ENCODE measurements at regions not wholly inside any gene's neighbourhood (a gene's known extent, or its start where the extent isn't known, plus 50 kb on each side); places are given as distances from the start of the nearest gene placed in this dataset.
A peak's percentile ranks its signal among the peaks of the same experiment; 100 is the strongest.
"Not testable (repeated sequence)": the region's sequence is repeated elsewhere in the genome, so short reads cannot be mapped to it uniquely, and the experiment has no call there.

GRCh38 chr7:104264285-104264684 lies 56.5 kb upstream of the ORC5 start:
- DNase-seq (ENCODE audit: low spot score), result peak; percentile 12

- DNase-seq (ENCODE audit: low spot score), result no peak
Measured at GRCh38 chr7:104267701-104268368, 60.0 kb upstream of the ORC5 start.

- no peak for DNase-seq (ENCODE audit: low spot score)
Measured at GRCh38 chr7:104271948-104272347, 56.5 kb upstream of the LHFPL3 start.

GRCh38 chr7:104272767-104273384 lies 55.5 kb upstream of the LHFPL3 start:
- DNase-seq (ENCODE audit: low spot score), result no peak

- DNase-seq (ENCODE audit: low spot score), result peak; percentile 18
Measured at GRCh38 chr7:104275900-104276299, 52.5 kb upstream of the LHFPL3 start.

GRCh38 chr7:104276730-104277129 lies 51.7 kb upstream of the LHFPL3 start:
- DNase-seq (ENCODE audit: low spot score), result not testable (repeated sequence)
